HepG2 (cell line): ENCODE measurements at regions not wholly inside any gene's neighbourhood (a gene's known extent, or its start where the extent isn't known, plus 50 kb on each side); places are given as distances from the start of the nearest gene placed in this dataset.

Source experiments
- ATF6 ChIP-seq: sonication (generic); formaldehyde crosslinking; conservative IDR thresholded peaks from 2 replicates; pipeline ENCODE4 v1.4.0; 2020; ENCODE audit warnings: missing genetic modification reagents
- BCLAF1 ChIP-seq: fragments of 450-650 bp; IDR thresholded peaks from 2 replicates; pipeline ENCODE4 v1.6.1; 2017; ENCODE audit warnings: mild to moderate bottlenecking
- CBFB ChIP-seq: sonication (generic); formaldehyde crosslinking; IDR thresholded peaks from 2 replicates; pipeline ENCODE4 v1.4.0; 2020; ENCODE audit warnings: missing genetic modification reagents
- CBX5 ChIP-seq: sonication (generic); formaldehyde crosslinking; IDR thresholded peaks from 2 replicates; pipeline ENCODE4 v1.4.0; 2020; ENCODE audit warnings: missing genetic modification reagents, borderline replicate concordance
- CTCF ChIP-seq: sonication (generic); formaldehyde crosslinking; IDR thresholded peaks from 2 replicates; pipeline ENCODE4 v1.5.0; 2020; ENCODE audit warnings: mild to moderate bottlenecking, missing genetic modification reagents, moderate library complexity
- EZH2 ChIP-seq: conservative IDR thresholded peaks from 2 replicates; pipeline ENCODE4 v1.6.1; 2012; ENCODE audit warnings: mild to moderate bottlenecking, low read depth, low read length, moderate library complexity
- HMG20B ChIP-seq: conservative IDR thresholded peaks from 2 replicates; pipeline ENCODE4 v1.6.1; 2016; ENCODE audit warnings: missing genetic modification reagents, missing compliant biosample characterization
- MAFK ChIP-seq, 2 experiments: IDR thresholded peaks in 1 of 2; conservative IDR thresholded peaks in 1 of 2; 2 replicates each; pipeline ENCODE4 v1.6.1; 2011; ENCODE audit warnings: improper control_type of control experiment in 2 of 2, low read length in 2 of 2
- MXD3 ChIP-seq: IDR thresholded peaks from 2 replicates; pipeline ENCODE4 v1.6.1; 2016; ENCODE audit warnings: mild to moderate bottlenecking, missing biosample characterization, missing genetic modification reagents
- RAD21 ChIP-seq: fragments of 450-650 bp; formaldehyde crosslinking; IDR thresholded peaks from 2 replicates; pipeline ENCODE4 v1.5.0; 2020; ENCODE audit warnings: mild to moderate bottlenecking
- ZBTB26 ChIP-seq: IDR thresholded peaks from 2 replicates; pipeline ENCODE4 v1.6.1; 2016; ENCODE audit warnings: missing compliant biosample characterization, missing genetic modification reagents, borderline replicate concordance
- ZNF274 ChIP-seq: sonication (generic); formaldehyde crosslinking; IDR thresholded peaks from 2 replicates; pipeline ENCODE4 v1.5.1; 2020; ENCODE audit warnings: mild to moderate bottlenecking, missing genetic modification reagents
- ZNF512 ChIP-seq: sonication (generic); formaldehyde crosslinking; IDR thresholded peaks from 2 replicates; pipeline ENCODE4 v1.4.0; 2020; ENCODE audit warnings: mild to moderate bottlenecking, missing genetic modification reagents

GRCh38 chr5:97449172-97449571, 266.1 kb upstream of the RIOK2 start:
- TF ChIP-seq MXD3 (CRISPR knock-in tag) (no peak), CBFB (CRISPR knock-in tag) (no peak), ZNF274 (CRISPR knock-in tag) (no peak), ZNF512 (CRISPR knock-in tag) (no peak), RAD21 (CRISPR knock-in tag) (no peak), CTCF (no peak), CBX5 (CRISPR knock-in tag) (no peak), EZH2 (no peak), ZBTB26 (CRISPR knock-in tag) (no peak), MAFK (conservative IDR thresholded peaks at IDR 0.05 in 1 of 2, IDR thresholded peaks at IDR 0.05 in 1 of 2; ENCODE audit: low read length in 2 of 2) (no peak), HMG20B (no peak), BCLAF1 (no peak), ATF6 (CRISPR knock-in tag) (no peak)
